SK-N-MC (cell line): ENCODE measurements at regions not wholly inside any gene's neighbourhood (a gene's known extent, or its start where the extent isn't known, plus 50 kb on each side); places are given as distances from the start of the nearest gene placed in this dataset.

Experiments
- DNase-seq: peaks from one replicate; pipeline ENCODE4 v3.0.0-alpha.2; 2011; ENCODE audit warnings: low read depth, low spot score
- H3K27ac ChIP-seq: fragments of 200-600 bp; sonication (generic); 2 replicates; pipeline ENCODE4 v1.5.1; 2016; ENCODE audit warnings: mixed run types
- H3K36me3 ChIP-seq: fragments of 200-600 bp; sonication (generic); 2 replicates; pipeline ENCODE4 v1.6.1; 2017; ENCODE audit warnings: antibody characterized with exemption, low read length, mixed read lengths; ENCODE audit not compliant: insufficient read depth
- H3K4me3 ChIP-seq: fragments of 200-600 bp; sonication (generic); 2 replicates; pipeline ENCODE4 v1.5.1; 2016
- H3K9ac ChIP-seq: fragments of 200-600 bp; sonication (generic); 2 replicates; pipeline ENCODE4 v1.8.0; 2017; ENCODE audit warnings: mixed run types, mixed read lengths; ENCODE audit not compliant: insufficient read length
- H3K9me3 ChIP-seq: fragments of 200-600 bp; sonication (generic); 2 replicates; pipeline ENCODE4 v1.6.1; 2017; ENCODE audit warnings: low read depth, mild to moderate bottlenecking, antibody characterized with exemption, low read length, moderate library complexity, mixed read lengths
- EZH2 ChIP-seq: fragments of 200-600 bp; sonication (generic); IDR thresholded peaks from one replicate; pipeline ENCODE4 v1.6.1; 2017; ENCODE audit warnings: antibody characterized with exemption
- FOXP2 ChIP-seq: optimal IDR thresholded peaks from 2 replicates; pipeline ENCODE3; 2011; ENCODE audit warnings: mild to moderate bottlenecking, moderate library complexity; ENCODE audit not compliant: insufficient read depth; ENCODE audit errors: extremely low read length, control extremely low read depth
- POLR2AphosphoS5 ChIP-seq: IDR thresholded peaks from 2 replicates; pipeline ENCODE4 v1.6.1; 2012; ENCODE audit warnings: mild to moderate bottlenecking, low read depth, low read length, borderline replicate concordance

DNA sequence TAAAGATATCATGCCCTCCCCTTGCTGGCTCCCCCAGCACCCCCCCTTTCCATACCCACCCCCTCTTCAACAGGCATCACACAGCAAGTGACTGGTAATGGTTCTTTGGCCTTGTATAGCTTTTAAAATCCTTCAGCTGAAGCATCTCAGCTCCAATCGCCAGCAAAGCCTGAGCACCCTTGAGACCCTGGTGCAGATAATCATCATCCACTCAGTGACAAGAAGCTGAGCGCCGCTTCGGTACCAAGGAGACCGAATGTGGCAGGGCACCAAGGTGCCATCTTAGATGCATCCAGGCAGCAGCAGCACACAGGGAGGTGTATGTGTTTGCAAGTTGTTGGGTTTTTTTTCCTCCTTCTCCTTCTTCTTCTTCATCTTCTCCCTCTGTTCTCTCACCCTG, 232.7 kb downstream of the BCL11A start:
- Histone ChIP-seq H3K4me3 (no peak overlapping the region), H3K9ac (no peak overlapping the region), H3K36me3 (no peaks in the 10 kb centered on the region), H3K27ac (no peak overlapping the region), H3K9me3 (no peaks in the 10 kb centered on the region)
- TF ChIP-seq EZH2 (no peak), POLR2AphosphoS5 (no peak), FOXP2 (no peak)
- no peak for DNase-seq

DNA sequence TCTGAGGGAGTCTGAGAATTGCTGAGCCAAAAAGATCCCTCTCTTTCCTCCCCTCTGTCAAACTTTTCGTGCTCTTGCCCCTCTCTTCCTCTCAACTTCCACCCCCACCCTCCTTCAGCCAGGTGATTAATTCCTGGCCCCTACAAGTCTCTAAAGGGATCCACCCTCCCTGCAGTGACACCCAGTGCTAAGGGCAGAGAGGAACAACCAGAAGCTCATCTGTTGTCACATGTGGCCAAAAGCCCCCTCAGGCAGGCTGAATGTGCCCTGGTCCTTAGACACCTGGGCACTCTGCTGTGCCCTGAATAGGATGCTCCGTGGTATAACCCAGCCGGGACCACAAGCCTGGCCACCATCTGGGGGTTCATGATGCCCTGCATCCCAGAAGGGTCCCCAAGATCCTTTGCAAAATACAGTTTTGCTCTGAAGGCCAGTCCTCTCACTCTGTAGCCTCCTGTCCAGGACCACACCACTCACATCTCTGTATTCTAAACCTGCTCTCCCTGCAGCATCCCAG, 234.4 kb downstream of the BCL11A start:
- no peak overlapping the region for H3K4me3 ChIP-seq
- H3K36me3 ChIP-seq, result no peaks in the 10 kb centered on the region
- DNase-seq, result no peak
- H3K9ac ChIP-seq, result no peak overlapping the region
- no peaks in the 10 kb centered on the region for H3K9me3 ChIP-seq
- no peak for TF ChIP-seq EZH2
- no peak for TF ChIP-seq POLR2AphosphoS5
- no peak for TF ChIP-seq FOXP2
- H3K27ac ChIP-seq, result no peak overlapping the region

DNA sequence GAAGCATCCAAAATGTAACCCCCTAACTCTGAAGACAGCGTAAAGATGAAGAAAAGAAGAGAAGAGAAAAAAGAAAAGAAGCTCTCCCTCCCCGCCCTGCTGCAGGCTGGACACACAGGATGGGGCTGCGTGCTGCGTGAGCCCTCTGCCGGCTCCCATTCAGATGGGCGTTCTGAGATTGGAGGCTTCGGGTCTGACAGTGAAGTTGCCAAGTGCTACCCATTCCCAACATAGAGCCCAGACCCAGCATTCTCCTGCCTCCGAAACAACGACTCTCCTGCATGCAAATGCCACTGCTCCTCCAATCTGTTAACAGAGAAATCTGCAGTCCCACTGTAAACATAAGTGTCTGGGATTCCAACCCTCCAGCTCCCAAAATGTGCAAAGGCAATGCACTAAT, 234.9 kb downstream of the BCL11A start:
- Histone ChIP-seq H3K9ac (no peak overlapping the region), H3K4me3 (no peak overlapping the region), H3K27ac (no peak overlapping the region), H3K9me3 (no peaks in the 10 kb centered on the region), H3K36me3 (no peaks in the 10 kb centered on the region)
- TF ChIP-seq EZH2 (no peak), POLR2AphosphoS5 (no peak), FOXP2 (no peak)
- DNase-seq, result no peak

DNA sequence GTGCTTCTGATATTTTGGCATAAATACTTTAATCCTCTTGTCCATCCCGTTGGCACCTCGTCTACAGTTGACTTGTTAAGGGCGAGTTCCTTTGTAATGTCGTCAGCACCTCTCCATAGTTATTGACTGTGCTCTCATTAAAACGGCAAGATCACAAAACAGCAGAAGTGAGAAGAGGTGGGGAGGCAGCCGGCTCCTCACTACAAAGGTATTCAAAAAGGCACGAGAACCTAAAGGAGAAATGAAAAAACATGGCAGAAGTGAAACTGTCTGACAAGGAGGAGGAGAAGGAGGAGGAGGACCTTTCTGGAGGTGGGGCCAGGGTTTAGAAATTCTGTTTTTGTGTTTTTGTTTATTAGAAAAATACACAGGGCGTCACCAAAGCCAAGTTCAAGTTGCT, 235.6 kb downstream of the BCL11A start:
- no peaks in the 10 kb centered on the region for H3K36me3 ChIP-seq
- H3K9me3 ChIP-seq, result no peaks in the 10 kb centered on the region
- H3K9ac ChIP-seq, result no peak overlapping the region
- no peak overlapping the region for H3K27ac ChIP-seq
- H3K4me3 ChIP-seq, result no peak overlapping the region
- DNase-seq, result no peak
- TF ChIP-seq POLR2AphosphoS5 (no peak), FOXP2 (no peak), EZH2 (no peak)

DNA sequence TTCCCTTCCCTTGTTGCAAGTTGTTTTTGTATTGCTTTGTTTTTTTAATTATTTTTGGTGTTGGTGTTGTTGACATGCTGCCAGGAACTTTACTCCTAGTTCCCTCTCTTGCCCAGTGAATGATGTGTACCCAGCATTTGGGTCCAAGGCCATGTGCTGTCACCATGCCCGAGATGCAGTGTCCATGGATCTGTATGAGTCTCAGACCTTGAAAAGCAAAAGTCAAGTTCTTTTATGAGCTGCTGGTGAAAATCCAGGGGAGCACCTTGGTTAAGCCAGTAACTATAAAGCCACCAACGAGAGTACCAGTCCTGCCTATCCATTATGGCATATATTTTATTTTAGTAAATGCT, 236.4 kb downstream of the BCL11A start:
- TF ChIP-seq POLR2AphosphoS5 (no peak), FOXP2 (no peak), EZH2 (no peak)
- H3K4me3 ChIP-seq, result no peak overlapping the region
- H3K36me3 ChIP-seq, result no peaks in the 10 kb centered on the region
- no peaks in the 10 kb centered on the region for H3K9me3 ChIP-seq
- no peak for DNase-seq
- H3K9ac ChIP-seq, result no peak overlapping the region
- no peak overlapping the region for H3K27ac ChIP-seq

DNA sequence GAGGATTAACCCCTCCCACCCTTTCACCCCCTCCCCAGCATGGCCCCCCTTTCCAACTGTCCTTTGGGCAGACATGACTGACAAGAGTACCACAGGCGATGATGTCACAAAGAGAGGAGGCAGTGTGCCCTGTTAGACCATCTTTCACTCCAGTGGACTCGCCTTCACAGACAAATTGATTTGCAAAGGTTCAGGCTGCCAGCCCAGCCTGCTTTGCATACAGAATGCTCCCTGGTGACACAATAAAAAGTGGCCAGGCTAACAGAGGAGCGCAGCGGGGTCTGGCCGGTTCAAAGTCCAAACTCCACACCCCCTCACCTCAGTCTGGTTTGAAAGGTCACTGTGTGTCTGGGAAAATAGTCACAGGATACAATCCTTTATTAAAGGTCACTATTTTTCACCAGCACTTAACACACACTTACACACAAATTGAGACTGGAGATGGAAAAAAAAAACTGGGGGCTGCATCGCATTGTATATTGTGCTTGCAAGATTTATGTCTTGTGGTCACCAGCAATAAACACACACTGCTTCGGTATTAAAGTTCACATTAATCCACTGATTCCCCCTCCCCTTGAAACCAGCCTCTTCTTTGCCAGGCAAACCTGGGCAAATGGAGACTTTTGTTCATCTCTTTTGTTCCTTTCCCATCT, 236.9 kb downstream of the BCL11A start:
- TF ChIP-seq POLR2AphosphoS5, result no peak
- TF ChIP-seq FOXP2, result no peak
- no peak for TF ChIP-seq EZH2
- no peak overlapping the region for H3K4me3 ChIP-seq
- H3K9me3 ChIP-seq, result no peaks in the 10 kb centered on the region
- no peak overlapping the region for H3K9ac ChIP-seq
- no peak for DNase-seq
- no peaks in the 10 kb centered on the region for H3K36me3 ChIP-seq
- H3K27ac ChIP-seq, result no peak overlapping the region

DNA sequence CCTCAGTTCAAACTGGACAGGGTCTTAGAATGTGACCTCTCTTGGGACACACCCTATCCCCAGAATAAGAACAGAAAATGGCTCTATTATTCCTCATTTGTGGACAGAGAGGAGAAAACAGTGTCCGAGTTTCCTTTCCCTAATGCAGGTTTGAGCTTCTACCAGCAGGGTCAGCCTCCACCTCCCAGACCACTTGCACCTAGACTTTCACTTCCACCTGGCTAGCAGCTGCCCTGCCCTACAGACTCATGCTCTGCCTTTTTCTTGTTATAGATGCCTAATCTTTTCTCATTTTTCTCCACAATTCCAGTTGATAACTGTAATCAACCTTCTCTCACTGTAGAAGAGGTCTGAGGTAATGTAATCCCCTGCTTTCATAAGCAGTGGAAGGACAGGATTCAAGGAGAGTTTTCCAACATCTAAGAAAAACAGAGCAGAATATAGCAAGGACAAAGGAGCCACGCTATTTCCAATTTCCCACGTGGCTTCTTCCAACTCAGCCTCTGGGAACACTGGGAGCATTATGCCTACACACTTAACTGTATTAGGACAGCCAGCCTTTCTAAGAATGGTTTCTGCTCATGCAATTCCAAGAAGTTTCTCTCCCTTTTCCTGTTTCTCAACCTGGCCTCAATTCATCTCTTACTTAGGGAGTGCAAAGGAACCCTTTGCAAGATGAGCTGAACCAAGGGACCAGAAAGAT, 239.8 kb downstream of the BCL11A start:
- H3K36me3 ChIP-seq, result no peaks in the 10 kb centered on the region
- TF ChIP-seq POLR2AphosphoS5 (no peak), EZH2 (no peak), FOXP2 (no peak)
- H3K4me3 ChIP-seq, result no peak overlapping the region
- no peaks in the 10 kb centered on the region for H3K9me3 ChIP-seq
- H3K9ac ChIP-seq, result no peak overlapping the region
- no peak for DNase-seq
- H3K27ac ChIP-seq, result no peak overlapping the region

DNA sequence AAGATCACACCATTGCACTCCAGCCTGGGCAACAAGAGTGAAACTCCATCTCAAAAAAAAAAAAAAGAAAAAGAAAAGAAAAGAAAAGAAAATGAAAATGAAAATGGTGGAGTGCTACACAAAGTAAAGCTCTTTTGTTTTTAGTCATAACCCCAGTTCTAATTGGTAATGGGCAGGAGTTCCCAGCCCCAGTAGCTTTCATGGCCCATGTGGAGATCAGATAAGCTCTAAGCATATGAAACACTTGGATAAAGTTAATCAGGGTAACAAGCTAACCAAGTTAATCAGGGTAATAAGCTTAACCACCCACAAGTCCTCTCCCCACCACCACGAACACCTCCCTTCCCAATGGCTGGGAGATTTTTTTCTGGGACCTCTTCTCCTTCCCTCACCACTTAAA, 240.8 kb downstream of the BCL11A start:
- no peak overlapping the region for H3K9ac ChIP-seq
- H3K27ac ChIP-seq, result no peak overlapping the region
- no peaks in the 10 kb centered on the region for H3K36me3 ChIP-seq
- DNase-seq, result no peak
- no peak for TF ChIP-seq FOXP2
- no peak for TF ChIP-seq POLR2AphosphoS5
- TF ChIP-seq EZH2, result no peak
- H3K9me3 ChIP-seq, result no peaks in the 10 kb centered on the region
- no peak overlapping the region for H3K4me3 ChIP-seq
